ENCODE measurements at regions not wholly inside any gene's neighbourhood (a gene's known extent, or its start where the extent isn't known, plus 50 kb on each side); places are given as distances from the start of the nearest gene placed in this dataset.
"Not testable (repeated sequence)": the region's sequence is repeated elsewhere in the genome, so short reads cannot be mapped to it uniquely, and the experiment has no call there.

DNA sequence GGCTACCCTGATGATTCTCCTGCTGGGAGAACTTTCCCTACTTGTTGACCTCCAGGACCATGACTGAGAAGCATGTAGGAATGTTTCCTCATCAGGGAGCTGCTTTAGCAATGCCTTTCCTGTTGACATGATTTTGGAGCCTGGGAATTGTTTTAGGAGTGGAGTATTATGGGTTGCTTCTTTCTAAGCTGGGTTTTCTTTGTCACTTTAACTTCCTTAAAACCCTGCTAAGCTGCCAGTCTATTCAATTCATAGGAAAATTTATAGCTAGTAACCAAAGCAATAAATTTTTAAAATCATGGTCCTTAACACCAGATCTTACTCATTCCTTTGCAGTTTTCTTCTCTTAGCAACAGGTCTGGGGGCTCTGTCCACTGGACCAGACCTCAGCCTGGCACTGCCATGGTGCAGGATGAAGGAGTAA is 125.6 kb upstream of the TACR1 start:
- DNase-seq: no peak

DNA sequence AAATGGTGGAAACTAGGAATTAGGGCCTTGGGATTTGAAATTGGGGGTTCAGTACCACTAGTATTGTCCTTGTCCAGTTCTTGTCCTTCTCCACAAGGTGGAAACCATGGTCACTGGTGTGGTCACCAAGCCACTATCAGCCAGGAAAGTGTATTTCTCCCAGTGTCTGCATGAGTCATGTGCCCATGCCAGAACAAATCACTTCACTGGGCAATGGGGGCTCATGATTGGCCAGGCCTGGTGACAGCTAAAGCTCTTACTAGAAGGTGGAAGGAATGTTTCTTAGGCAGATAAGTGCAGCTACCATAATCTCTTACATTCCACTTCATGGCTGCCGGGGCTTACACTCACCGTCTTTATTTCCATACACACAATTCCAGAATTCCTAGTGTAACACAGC is 124.8 kb upstream of the TACR1 start:
- DNase-seq: no peak

DNA sequence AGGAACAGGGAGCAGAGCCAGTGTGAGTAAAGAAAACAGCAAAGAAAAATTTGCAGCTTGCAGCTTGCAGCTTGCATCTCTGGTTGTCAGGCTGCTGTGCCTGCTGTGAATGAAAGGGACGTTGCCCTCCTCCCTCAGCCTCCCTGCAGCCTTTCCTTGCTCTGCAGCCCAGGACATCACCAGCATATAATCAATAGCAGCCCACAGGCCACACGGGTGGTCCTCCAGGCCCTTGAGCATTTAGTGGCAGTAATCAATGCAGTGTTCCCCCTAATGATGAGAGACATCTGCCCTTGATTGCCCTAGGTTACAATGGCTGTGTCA is 122.2 kb upstream of the TACR1 start:
- no peak for DNase-seq

DNA sequence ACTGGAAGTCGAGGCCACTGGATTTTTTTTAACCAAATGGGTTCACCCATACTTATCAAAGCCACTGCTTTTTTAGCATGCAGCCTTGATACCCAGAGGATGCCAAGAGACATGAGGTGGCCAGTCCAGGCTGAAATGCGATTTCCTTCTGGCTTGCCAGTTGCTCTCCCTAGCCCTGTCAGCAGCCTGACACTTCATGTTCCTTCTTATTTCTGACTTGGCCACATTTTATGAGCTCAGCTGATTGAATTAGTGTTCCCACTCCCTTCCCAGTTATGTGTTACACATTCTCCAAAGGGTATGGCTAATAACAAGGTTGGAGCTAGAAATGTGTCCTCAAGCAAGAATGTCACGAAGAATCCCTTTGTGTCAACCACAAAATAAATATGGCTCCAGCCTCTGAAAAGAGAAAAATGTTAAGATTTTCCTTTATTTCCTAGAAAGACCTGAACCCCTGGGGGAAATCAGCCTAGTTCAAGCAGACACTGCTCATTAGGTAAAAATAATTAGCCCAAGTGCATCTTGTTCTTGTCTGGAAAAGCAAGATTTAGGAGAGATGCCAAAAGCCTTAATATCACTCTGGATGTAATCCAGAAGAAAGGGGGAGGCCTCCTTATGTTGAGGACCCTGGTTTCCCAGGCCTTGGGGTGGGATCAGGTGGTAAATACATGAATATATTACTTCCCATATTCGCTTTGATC is 121.7 kb upstream of the TACR1 start:
- peak; percentile 10 for DNase-seq

DNA sequence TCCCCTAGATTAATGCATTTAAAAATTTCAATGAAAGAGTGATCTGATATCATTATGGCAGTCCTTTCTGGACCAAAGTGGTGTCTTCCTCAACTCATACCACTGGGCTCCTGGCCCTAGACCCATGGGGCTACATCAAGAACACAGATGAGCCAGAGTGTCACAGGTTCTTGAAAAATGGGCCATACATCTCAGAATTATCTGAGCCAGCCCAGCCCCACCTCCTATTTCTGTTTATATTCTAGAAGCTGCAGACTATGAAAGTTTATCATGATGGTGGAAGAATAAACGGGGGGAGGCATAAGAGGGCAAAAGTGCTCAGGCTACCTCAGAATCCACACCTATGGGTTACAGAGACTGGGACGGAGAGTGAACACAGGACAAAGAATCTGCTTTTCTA is 120.6 kb upstream of the TACR1 start:
- no peak for DNase-seq

DNA sequence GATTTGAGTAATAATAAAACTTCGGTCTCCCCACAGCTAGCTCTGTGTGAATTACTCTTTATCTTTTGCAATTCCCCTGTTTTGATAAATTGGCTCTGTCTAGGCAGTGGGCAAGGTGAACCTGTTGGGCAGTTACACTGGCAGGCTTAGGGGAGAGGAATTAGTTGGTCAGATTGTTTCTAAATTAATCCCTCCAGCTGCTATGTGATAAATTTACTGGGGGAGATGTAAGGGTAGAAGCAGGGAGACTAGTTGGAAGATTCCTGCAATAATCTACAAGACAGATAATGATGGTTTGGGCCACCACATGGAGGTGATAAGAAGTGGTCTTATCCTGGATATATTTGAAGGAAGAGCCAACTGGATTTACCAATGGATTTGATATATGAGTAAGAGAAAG is 118.5 kb upstream of the TACR1 start:
- DNase-seq: no peak

DNA sequence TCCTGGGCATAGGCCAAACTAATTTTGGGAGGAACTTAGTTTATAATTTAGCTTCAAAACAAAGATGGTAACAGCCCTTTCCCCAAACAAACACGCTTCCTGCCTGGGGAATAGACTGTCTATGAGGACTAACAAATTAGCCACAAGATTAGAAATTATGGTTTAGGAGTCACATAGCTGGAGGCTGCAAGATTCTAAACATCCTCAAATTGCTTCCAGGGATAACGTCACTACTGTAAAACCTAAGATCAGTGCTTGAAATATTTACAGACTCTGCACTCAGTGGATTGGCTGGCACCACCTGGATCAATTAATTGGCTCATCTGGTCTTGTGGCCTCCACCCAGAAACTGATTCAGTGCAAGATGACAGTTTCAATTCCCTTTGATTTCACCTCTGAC is 118.0 kb upstream of the TACR1 start:
- DNase-seq: no peak

DNA sequence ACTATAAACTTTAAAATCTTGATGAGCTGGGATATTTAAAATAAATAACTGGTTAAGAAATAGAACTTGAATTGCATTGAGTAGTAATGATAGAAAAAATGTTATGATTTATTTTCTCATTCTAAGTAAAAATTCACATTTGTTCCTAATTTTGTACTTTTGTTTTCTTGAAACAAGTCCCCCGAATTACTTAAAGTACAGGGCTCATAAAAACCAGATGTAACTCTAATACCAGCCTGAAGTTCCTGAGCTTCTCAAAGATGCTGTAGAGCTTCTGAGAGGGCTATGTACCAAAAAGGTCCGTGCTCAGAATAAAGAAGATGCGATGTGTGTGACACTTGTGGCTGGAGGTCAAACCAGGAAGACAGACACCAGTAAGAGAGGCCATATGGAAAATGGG is 116.1 kb upstream of the TACR1 start:
- DNase-seq: no peak

DNA sequence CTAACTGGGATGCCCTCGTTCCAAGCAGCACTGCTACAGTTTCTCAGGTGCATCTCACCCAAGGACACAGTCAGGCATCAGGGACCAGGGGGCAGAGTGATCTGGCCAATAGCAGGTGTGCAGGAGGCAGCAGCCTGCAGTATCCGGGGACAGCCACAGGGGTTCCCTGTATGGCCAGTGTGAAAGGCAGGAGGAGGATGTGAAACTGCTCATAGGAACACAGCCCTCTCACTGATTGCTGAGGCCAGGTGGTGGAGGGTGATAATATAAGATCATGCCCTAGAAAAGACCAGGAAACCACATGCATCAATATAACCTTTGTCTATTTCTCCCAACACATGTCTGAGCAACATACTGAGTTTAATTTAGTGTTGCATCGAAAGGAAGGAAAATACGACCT is 112.7 kb upstream of the TACR1 start:
- DNase-seq: no peak

DNA sequence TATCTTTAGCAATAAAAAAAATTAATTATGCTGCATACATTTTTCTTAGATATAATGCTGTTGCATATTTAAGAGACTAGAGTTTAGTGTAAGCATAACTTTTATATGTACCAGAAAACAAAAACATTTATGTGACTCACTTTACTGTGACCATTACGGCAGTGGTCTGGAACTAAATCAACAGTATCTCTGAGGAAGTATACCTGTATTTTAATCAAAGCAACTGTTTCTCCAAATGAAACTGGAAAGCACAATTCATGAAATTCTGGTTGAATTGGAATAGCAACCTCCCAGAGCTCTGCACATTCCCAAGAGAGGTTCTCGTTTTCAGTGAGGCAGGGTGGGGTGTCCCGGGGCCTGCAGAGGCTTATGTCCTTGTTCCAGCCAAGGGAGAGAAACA is 112.2 kb upstream of the TACR1 start:
- no peak for DNase-seq

DNA sequence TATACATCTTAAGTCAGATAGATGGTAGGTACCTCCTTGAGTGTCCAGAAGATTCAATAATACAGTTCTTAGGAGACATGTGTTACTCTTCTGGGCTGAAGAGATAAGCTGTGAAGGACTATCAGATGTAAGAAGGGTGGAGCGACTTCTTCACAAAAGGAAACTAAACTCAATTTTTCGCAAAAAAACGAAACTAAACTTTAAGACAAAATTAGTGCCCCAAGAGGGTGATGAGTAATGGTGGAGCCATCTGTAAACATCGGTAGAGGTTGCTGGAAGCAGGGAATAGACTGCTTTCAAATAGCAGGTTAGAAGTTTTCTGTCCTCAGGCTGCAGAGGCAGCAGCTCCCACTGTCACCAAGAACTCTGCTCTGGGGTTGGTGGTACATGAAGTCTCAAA is 111.6 kb upstream of the TACR1 start:
- no peak for DNase-seq

DNA sequence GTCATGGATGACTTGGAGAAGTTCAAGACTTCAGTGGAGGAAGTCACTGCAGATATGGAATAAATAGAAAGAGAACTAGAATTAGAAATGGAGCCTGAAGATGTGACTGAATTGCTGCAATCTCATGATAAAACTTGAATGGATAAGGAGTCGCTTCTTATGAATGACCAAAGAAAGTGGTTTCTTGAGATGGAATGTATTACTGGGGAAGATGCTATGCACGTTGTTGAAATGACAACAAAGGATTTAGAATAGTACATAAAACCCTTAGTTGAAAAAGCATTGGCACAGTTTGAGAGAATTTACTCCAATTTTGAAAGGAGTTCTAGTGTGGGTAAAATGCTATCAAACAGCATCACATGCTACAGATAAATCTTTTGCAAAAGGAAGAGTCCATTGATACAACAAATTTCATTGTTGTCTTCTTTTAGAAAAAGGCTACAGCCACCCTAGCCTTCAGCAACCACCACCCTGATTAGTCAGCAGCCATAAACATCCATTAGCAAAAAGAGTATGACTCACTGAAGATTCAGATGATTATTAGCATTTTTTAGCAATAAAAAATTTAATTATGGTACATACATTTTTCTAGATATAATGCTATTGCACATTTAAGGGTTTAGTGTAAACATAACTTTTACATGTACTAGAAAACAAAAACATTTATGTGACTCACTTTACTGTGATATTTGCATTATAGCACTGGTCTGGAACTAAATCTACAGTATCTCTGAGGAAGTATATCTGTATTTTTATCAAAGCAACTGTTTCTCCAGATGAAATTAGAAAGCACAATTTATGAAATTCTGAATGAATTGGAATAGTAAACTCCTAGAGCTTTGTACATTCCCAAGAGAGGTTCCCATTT is 110.5 kb upstream of the TACR1 start:
- DNase-seq: no peak

DNA sequence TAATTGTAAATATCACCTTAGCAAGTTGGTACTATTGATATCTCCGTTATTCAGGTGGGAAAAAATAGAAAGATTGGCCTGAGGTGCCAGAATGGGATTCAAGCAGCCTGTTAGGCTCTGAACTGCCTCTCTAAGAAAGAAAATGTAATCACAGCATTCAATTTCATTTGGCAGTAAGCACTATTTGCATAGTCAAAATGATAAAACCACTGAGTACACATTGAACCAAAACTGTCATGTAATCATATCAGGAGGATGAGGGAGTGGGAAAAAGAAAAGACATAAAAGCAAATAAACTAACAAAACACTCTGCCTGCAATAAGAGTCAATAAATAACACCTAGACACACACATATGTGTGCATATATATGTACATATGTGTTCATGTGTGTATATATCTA is 103.9 kb upstream of the TACR1 start:
- no peak for DNase-seq

DNA sequence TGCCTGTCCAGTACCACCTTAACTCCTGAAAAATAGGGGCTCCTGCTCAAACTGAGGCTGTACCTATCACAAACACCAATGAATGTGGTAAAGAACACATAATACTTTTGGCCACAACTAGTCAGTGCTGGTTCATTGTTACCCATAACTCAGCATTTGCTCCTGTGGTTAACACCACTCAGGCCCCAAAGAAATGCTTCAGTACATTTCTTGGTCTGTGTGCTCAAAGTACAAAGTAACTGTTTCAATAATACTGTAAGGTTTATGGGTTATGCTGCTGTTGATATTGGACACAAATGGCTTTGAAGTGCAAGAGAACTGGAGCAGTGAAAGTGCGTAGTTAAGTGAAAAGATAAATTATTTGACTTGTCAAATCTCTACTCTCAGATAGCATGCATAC is 95.0 kb upstream of the TACR1 start:
- no peak for DNase-seq

DNA sequence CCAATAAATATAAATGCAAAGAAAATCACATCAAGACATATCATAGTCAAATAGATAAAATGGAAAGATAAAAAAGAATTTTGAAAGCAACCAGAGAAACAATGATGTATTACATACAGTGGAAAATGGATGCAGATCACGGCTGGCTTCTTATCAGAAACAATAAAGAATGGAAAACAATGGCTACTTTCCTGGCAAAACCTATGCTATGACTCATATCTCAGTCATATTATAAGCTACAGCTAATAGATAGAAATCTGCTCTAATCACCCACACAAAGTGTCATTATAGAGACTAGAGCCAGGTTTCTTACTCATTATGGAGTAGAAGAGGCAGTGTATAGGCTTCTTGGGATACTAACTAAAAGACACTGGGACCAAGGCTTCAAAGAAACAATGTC is 93.5 kb upstream of the TACR1 start:
- no peak for DNase-seq

DNA sequence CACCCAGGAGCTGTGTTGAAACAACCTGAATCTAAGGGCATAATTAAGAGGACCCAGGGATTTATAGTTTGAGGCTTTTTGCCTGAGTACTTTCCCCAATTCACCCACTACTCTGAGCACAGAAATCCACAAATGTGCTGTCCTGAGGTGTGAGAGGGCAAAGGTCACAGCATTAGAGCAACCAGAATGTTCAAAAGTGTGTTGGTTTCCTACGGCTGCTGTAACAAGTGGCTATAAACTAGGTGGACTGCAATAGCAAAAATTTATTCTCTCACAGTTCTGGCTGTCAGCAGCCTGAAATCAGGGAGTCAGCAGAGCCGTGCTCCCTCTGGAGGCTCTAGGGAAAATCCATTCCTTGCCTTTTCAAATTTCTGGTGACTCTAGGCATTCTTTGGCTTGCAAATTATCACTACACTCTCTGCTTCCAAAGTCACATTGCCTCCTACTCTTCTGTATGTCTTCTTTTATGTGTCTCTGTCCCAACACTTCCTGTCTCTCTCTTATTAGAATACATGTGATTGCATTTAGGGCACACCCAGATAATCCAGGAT is 91.4 kb upstream of the TACR1 start:
- no peak for DNase-seq

DNA sequence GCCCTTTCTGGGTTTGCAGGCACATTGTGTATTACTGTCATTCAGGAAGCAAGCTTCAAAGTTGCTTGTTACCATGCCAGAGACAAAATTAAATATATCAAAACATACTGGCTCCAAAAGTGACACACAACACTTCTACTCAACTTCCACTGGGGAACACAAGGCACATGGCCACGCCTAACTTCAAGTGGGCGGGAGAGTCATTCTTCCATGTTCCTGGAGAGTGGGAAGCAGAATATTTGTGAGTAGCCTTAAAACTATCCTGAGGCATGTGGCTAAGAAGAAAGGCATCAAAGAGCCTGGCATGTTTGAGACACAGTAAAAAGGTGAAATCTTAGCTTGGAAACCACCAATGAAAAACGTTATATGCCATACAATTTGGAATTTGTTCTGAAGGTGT is 90.5 kb upstream of the TACR1 start:
- DNase-seq: no peak

DNA sequence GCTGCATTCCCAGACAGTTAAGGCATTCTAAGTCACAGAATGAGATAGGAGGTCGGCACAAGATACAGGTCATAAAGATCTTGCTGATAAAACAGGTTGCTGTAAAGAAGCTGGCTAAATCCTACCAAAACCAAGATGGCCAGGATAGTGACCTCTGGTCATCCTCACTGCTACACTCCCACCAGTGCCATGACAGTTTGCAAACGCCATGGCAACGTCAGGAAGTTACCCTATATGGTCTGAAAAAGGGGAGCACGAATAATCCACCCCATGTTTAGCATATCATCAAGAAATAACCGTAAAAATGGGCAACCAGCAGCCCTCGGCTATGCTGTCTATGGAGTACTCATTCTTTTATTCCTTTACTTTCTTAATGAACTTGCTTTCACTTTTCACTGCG is 89.9 kb upstream of the TACR1 start:
- not testable (repeated sequence) for DNase-seq

DNA sequence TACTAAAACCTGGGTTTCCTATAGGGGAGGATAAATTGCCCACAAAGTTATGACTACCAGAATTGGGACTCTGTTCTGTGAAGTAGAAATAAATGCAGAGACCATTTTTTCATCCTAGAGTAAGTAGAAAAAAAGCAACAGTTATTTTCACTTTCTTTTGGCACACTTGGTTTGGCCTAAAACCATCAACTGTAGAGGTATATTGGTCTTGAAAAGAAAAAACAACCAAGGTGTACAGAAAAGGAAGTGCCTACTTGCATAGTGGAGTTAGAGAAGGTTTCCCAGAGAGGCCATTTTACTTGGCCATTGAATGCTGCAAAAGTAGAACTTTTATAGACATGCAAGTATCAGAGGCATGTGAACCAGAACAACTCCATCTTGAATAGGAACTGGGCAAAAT is 89.4 kb upstream of the TACR1 start:
- no peak for DNase-seq

DNA sequence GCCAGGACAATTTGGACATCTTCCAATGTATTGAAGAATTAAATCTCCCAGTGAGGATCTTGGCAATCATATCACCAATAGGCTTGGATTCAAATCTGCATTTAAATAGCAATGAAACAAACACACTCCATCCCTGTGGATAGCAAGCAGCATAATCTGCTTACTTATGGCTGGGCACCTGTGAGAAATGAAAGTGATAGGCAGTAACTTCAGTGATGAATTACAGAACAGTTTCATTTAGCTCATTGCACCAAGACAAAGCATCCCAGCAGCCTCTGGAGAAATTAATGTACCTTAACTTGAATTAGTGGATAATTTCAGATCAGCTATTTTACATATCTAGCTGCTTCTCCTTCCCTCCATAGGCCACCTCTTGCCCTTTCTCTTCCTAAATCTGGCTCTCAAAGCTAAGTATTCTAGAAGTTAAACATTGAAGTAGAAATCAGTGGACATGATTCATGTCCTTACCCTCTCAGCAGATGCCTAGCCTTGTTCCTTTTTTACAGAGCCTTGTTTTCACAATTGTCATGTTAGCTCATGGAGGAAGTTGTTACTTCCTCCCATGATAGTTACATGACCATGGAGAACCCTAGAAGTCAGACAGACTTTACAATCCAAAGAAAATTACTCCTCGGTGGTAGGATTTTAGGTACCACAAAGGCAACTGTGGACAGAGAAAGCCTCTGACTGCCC is 88.5 kb upstream of the TACR1 start:
- DNase-seq: no peak

DNA sequence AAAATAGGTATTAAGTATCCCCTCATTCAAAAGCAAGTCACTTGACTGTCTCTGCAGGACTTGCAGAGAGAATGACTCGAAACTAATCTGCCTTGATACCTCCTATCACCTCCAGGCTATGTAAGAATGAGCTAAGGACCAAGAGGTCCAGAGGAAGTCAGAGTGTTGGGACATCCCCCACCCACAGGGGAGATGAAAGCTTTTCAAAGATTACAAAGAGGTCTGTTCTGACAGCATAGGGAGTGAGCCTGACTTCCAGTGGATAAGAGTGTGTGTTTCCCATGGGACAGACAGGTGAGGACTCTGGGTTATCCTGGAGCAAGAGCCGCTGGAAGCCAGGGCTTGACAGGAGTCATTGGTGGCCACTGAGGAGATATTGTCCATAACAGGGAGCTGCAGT is 85.0 kb upstream of the TACR1 start:
- no peak for DNase-seq

DNA sequence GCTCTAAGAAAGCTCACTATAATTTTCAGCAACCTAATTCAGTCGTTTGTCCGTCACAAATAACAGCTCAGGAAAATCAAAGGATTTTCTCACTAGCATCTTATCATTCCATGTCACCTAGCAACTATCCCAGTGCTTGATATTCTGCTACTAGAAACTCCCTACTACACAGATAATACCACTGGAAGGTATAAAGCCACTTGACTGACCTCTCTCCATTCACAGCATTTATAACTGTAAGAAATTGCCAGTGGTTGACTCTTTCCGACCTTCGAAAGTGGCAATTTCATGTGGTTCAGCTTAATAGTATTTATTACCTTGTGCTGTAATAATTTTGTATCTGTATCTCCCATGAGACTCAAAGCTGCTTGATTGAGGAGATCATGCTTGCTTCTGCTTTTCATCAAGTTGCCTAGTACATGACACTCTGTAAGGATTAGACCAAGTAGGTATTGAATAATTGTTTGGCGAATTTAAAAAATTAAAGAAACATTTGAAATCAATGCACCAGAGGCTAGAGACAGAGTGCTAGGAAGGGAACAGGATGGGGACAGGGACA is 79.6 kb upstream of the TACR1 start:
- no peak for DNase-seq

DNA sequence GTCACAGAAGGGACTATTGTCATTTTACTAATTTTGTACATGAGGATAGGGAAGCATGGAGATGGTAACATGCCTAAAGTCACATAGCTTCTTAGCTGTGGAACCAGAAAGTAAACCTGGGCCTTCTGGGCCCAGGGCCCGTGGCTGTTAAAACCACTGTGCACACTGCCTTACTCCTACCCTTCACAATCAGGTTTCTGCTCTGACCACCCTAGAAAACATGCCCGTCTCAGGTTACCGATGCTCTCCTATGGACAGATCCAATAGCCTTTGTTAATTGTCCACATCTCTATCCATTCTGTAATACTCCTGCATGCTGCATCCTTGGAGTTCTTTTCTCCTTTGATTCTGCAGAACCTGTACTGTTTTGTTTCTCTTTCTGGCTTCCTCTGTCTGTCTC is 79.0 kb upstream of the TACR1 start:
- no peak for DNase-seq

DNA sequence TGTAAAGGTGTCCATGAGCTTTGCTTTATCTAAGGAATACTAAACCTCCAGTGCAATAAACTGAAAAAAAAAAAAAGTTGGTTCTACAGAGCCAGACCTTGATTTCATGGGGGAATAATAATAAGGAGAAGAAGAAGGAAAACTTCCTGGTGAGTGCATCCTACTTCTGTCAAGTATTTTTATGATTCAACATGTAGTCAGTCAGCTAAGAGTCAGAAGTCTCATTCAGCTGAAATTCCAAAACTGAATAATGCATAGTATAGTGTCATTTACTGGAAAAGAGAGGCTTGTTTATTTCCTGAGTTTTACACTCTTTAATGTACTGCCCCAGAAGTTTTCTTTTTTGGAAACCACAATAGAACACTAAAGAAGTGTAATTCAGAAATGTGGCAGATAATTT is 77.8 kb upstream of the TACR1 start:
- no peak for DNase-seq

Data from DMS79 treated with DMSO at 0.1 percent for 48 hours (cell line).